Body of pancreas (tissue), 4 donors: ENCODE measurements at regions not wholly inside any gene's neighbourhood (a gene's known extent, or its start where the extent isn't known, plus 50 kb on each side); places are given as distances from the start of the nearest gene placed in this dataset.
"Not testable (repeated sequence)": the region's sequence is repeated elsewhere in the genome, so short reads cannot be mapped to it uniquely, and the experiment has no call there.

Experiments used
- ATAC-seq: fragments of 150-250 bp; one replicate; pipeline ENCODE4 v1.9.1; 2016
- DNase-seq, 4 donors: peaks; one replicate each; pipeline ENCODE4 v3.0.0-alpha.2; 2019
- H3K27ac ChIP-seq, 4 donors: fragments of 200-600 bp; sonication (generic); 1 replicate in 3 of 4; 2 replicates in 1 of 4; pipeline versions ENCODE4 v1.5.1 to v1.6.1; 2016 to 2019; ENCODE audit warnings: mild to moderate bottlenecking in 1 of 4, mixed read lengths in 1 of 4, moderate library complexity in 1 of 4
- H3K27me3 ChIP-seq, 2 donors: fragments of 200-600 bp; sonication (generic); one replicate each; pipeline ENCODE4 v1.6.0; 2016; ENCODE audit warnings: mild to moderate bottlenecking in 1 of 2
- H3K36me3 ChIP-seq, 2 donors: fragments of 200-600 bp; sonication (generic); replicated peaks in 1 of 2; 2 replicates each; pipeline ENCODE4 v1.5.1; 2016; ENCODE audit warnings: low read depth in 2 of 2; ENCODE audit not compliant: insufficient read depth in 1 of 2
- H3K4me1 ChIP-seq: fragments of 200-600 bp; sonication (generic); one replicate; pipeline ENCODE4 v1.6.0; 2016
- H3K4me3 ChIP-seq, 2 donors: fragments of 200-600 bp; sonication (generic); 1 replicate in 1 of 2; 2 replicates in 1 of 2; pipeline ENCODE4 v1.5.1; 2016 to 2019
- H3K9me3 ChIP-seq, 3 donors: fragments of 200-600 bp; sonication (generic); 1 replicate in 2 of 3; 2 replicates in 1 of 3; pipeline ENCODE4 v1.5.1; 2016
- CTCF ChIP-seq, 7 experiments: fragments of 450-650 bp in 4 of 7; fragments of 200-600 bp in 3 of 7; sonication (generic) in 3 of 7; IDR thresholded peaks; one replicate each; pipeline ENCODE4 v1.5.1; 2016 to 2019; ENCODE audit warnings: antibody characterized with exemption in 7 of 7
- POLR2A ChIP-seq, 3 donors: fragments of 450-650 bp; IDR thresholded peaks; one replicate each; pipeline ENCODE4 v1.6.1; 2016; ENCODE audit warnings: antibody characterized with exemption in 3 of 3, mild to moderate bottlenecking in 2 of 3
- WGBS, 2 donors: methylation state at CpG; one replicate each; pipeline ENCODE4 v1.1.5; 2017; 5-methylcytosine and 5-hydroxymethylcytosine counted together
- intact Hi-C: fragments of 100-400 bp; cut with DNase I; formaldehyde crosslinking; loops from one replicate; pipeline ENCODE4 v1.15.1; 2023

- Histone ChIP-seq H3K27ac (no peak overlapping the region), H3K4me1 (no peaks in the 10 kb centered on the region), H3K9me3 (peaks cover 0 to 6% (median 0%) of the 10 kb centered on the region in 3 donors), H3K27me3 (no peaks in the 10 kb centered on the region), H3K4me3 (no peak overlapping the region), H3K36me3 (no peaks in the 10 kb centered on the region)
- TF ChIP-seq POLR2A (IDR thresholded peaks at IDR 0.05): no peak
- no peak for TF ChIP-seq CTCF (IDR thresholded peaks at IDR 0.05)
- DNase-seq: no peak
- ATAC-seq: no peak
- WGBS, 2 donors: 73 to 75% methylated on average over 3 of the region's 3 CpGs
- intact Hi-C loops: no loop called here
Measured at GRCh38 chr12:25702553-25702952, 149.5 kb upstream of the LMNTD1 start.

GRCh38 chr12:25705261-25705660, 152.2 kb upstream of the LMNTD1 start:
- TF ChIP-seq POLR2A (IDR thresholded peaks at IDR 0.05): no peak
- no peak for TF ChIP-seq CTCF (IDR thresholded peaks at IDR 0.05)
- Histone ChIP-seq H3K27ac (no peak overlapping the region), H3K27me3 (no peaks in the 10 kb centered on the region), H3K4me3 (no peak overlapping the region), H3K9me3 (peaks cover 0 to 6% (median 0%) of the 10 kb centered on the region in 3 donors), H3K36me3 (no peaks in the 10 kb centered on the region), H3K4me1 (no peaks in the 10 kb centered on the region)
- 0% methylated on average over 1 of the region's 1 CpG; no CpG with 5 or more reads in 1 of the 2 donors for WGBS, 2 donors
- ATAC-seq: no peak
- intact Hi-C loops: no loop called here
- DNase-seq: no peak

GRCh38 chr12:25706646-25707045, 153.6 kb upstream of the LMNTD1 start:
- H3K36me3 ChIP-seq, intact Hi-C loops, H3K4me1 ChIP-seq, H3K4me3 ChIP-seq, H3K9me3 ChIP-seq, ATAC-seq, H3K27me3 ChIP-seq, H3K27ac ChIP-seq, DNase-seq: not testable (repeated sequence)

GRCh38 chr12:25707056-25707455, 154.0 kb upstream of the LMNTD1 start:
- intact Hi-C loops: no loop called here
- H3K9me3 ChIP-seq: peaks cover 0 to 6% (median 0%) of the 10 kb centered on the region in 3 donors
- ATAC-seq (no peak), DNase-seq (no peak)
- H3K36me3 ChIP-seq: no peaks in the 10 kb centered on the region
- H3K4me3 ChIP-seq: no peak overlapping the region
- no peaks in the 10 kb centered on the region for H3K4me1 ChIP-seq
- H3K27ac ChIP-seq: no peak overlapping the region
- H3K27me3 ChIP-seq: no peaks in the 10 kb centered on the region
- no peak for TF ChIP-seq CTCF (IDR thresholded peaks at IDR 0.05)
- no peak for TF ChIP-seq POLR2A (IDR thresholded peaks at IDR 0.05)

GRCh38 chr12:25708661-25709060, 155.6 kb upstream of the LMNTD1 start:
- Histone ChIP-seq H3K4me1 (no peaks in the 10 kb centered on the region), H3K9me3 (no peaks in the 10 kb centered on the region), H3K4me3 (no peak overlapping the region), H3K36me3 (no peaks in the 10 kb centered on the region), H3K27ac (no peak overlapping the region), H3K27me3 (no peaks in the 10 kb centered on the region)
- ATAC-seq (no peak), DNase-seq (no peak)
- TF ChIP-seq POLR2A (IDR thresholded peaks at IDR 0.05): no peak
- TF ChIP-seq CTCF (IDR thresholded peaks at IDR 0.05): no peak
- 52 to 62% methylated on average over 2 of the region's 2 CpGs for WGBS, 2 donors
- intact Hi-C loops: no loop called here
